H1 (cell line): ENCODE measurements at regions not wholly inside any gene's neighbourhood (a gene's known extent, or its start where the extent isn't known, plus 50 kb on each side); places are given as distances from the start of the nearest gene placed in this dataset.

ENCODE experiments used
- CTCF ChIA-PET: fragments of 300-600 bp; sonication (Branson Sonifier 250); formaldehyde crosslinking; loops from one replicate; lab custom pipeline; 2021; ENCODE audit not compliant: partially characterized antibody; lab: Charles Lee
- POLR2A ChIA-PET: fragments of 300-600 bp; sonication (Branson Sonifier 250); formaldehyde crosslinking; loops from one replicate; lab custom pipeline; 2021; ENCODE audit warnings: inconsistent platforms; ENCODE audit not compliant: partially characterized antibody; lab: Charles Lee
- DNase-seq, 2 experiments: peaks; one replicate each; pipeline versions ENCODE4 v3.0.0 to v3.0.0-alpha.2; 2010 to 2022; ENCODE audit warnings: low spot score in 2 of 2, low read depth in 1 of 2, mixed read lengths in 1 of 2
- FAIRE-seq: peaks from 2 replicates; lab custom pipeline; 2011; peaks lifted over from hg19 to GRCh38; lab: Jason Lieb, UNC
- H2AFZ ChIP-seq: 2 replicates; pipeline ENCODE4 v1.8.1; 2012; ENCODE audit warnings: low read length, inconsistent platforms
- H2AK5ac ChIP-seq: 2 replicates; pipeline ENCODE4 v1.6.1; 2013; ENCODE audit warnings: low read depth, low read length
- H2BK120ac ChIP-seq: replicated peaks from 2 replicates; pipeline ENCODE3; 2013; ENCODE audit warnings: low read depth, low read length, inconsistent platforms
- H2BK12ac ChIP-seq: 2 replicates; pipeline ENCODE4 v1.6.1; 2013; ENCODE audit warnings: low read depth, low read length
- H2BK15ac ChIP-seq: 2 replicates; pipeline ENCODE4 v1.6.1; 2013; ENCODE audit warnings: low read length
- H2BK20ac ChIP-seq: 2 replicates; pipeline ENCODE4 v1.6.1; 2013; ENCODE audit warnings: low read length
- H2BK5ac ChIP-seq: 2 replicates; pipeline ENCODE4 v1.6.1; 2013; ENCODE audit warnings: low read depth, low read length
- H3K14ac ChIP-seq: 2 replicates; pipeline ENCODE4 v1.6.1; 2013; ENCODE audit warnings: inconsistent platforms; ENCODE audit not compliant: insufficient read length
- H3K18ac ChIP-seq: 2 replicates; pipeline ENCODE4 v1.6.1; 2013; ENCODE audit warnings: low read length; ENCODE audit errors: extremely low read depth
- H3K23ac ChIP-seq: 2 replicates; pipeline ENCODE4 v1.6.1; 2013; ENCODE audit warnings: inconsistent platforms; ENCODE audit not compliant: insufficient read length
- H3K23me2 ChIP-seq: 2 replicates; pipeline ENCODE4 v1.6.1; 2013; ENCODE audit warnings: low read depth, low read length
- H3K27ac ChIP-seq: 2 replicates; pipeline ENCODE4 v1.6.1; 2011; ENCODE audit warnings: low read depth, low read length, inconsistent platforms
- H3K27me3 ChIP-seq, 4 experiments: replicated peaks in 1 of 4; 1 replicate in 1 of 4; 2 replicates in 3 of 4; pipeline versions ENCODE4 v1.6.1 to v1.8.1; 2011 to 2013; ENCODE audit warnings: low read length in 3 of 4, mild to moderate bottlenecking in 3 of 4, inconsistent platforms in 2 of 4, mixed read lengths in 2 of 4, moderate library complexity in 1 of 4; ENCODE audit not compliant: control insufficient read depth in 3 of 4, insufficient read depth in 3 of 4; ENCODE audit errors: extremely low read depth in 1 of 4
- H3K36me3 ChIP-seq, 4 experiments: 2 replicates each; pipeline versions ENCODE4 v1.6.1 to v1.8.1; 2011 to 2013; ENCODE audit warnings: mild to moderate bottlenecking in 4 of 4, low read length in 3 of 4, moderate library complexity in 2 of 4, control low read depth in 1 of 4, inconsistent platforms in 1 of 4; ENCODE audit not compliant: insufficient read depth in 4 of 4, control insufficient read depth in 2 of 4
- H3K4ac ChIP-seq: replicated peaks from 2 replicates; pipeline ENCODE3; 2013; ENCODE audit warnings: low read length, low read depth, mixed read lengths, inconsistent platforms; ENCODE audit not compliant: insufficient read length
- H3K4me1 ChIP-seq, 4 experiments: replicated peaks in 1 of 4; 1 replicate in 1 of 4; 2 replicates in 3 of 4; pipeline versions ENCODE4 v1.6.1 to v1.8.1; 2011 to 2013; ENCODE audit warnings: low read length in 3 of 4, inconsistent platforms in 2 of 4, mixed read lengths in 1 of 4; ENCODE audit not compliant: insufficient read depth in 4 of 4, control insufficient read depth in 3 of 4
- H3K4me2 ChIP-seq, 2 experiments: 2 replicates each; pipeline versions ENCODE4 v1.6.1 to v1.8.1; 2011 to 2013; ENCODE audit warnings: low read depth in 2 of 2, low read length in 2 of 2, control low read depth in 1 of 2, inconsistent platforms in 1 of 2, mild to moderate bottlenecking in 1 of 2; ENCODE audit not compliant: insufficient read depth in 1 of 2
- H3K4me3 ChIP-seq, 4 experiments: fragments of 200-600, 300-600 bp in 1 of 4; sonication (generic), shearing (Covaris generic), sonication (Bioruptor Twin) in 1 of 4; 2 replicates each; pipeline versions ENCODE4 v1.5.1 to v1.8.1; 2011 to 2016; ENCODE audit warnings: low read length in 4 of 4, low read depth in 3 of 4, control low read depth in 2 of 4, inconsistent platforms in 2 of 4, mild to moderate bottlenecking in 2 of 4, mixed read lengths in 1 of 4, moderate library complexity in 1 of 4; ENCODE audit not compliant: insufficient read depth in 2 of 4; ENCODE audit errors: extremely low read depth in 1 of 4
- H3K56ac ChIP-seq: replicated peaks from 2 replicates; pipeline ENCODE3; 2013; ENCODE audit warnings: low read depth, mild to moderate bottlenecking, mixed read lengths, low read length, inconsistent platforms; ENCODE audit not compliant: insufficient read length
- H3K79me1 ChIP-seq: 2 replicates; pipeline ENCODE4 v1.6.1; 2013; ENCODE audit warnings: low read depth, low read length, control low read depth
- H3K79me2 ChIP-seq, 2 experiments: 2 replicates each; pipeline versions ENCODE4 v1.6.1 to v1.8.1; 2012 to 2013; ENCODE audit warnings: low read length in 2 of 2, mild to moderate bottlenecking in 2 of 2, inconsistent platforms in 1 of 2; ENCODE audit not compliant: insufficient read depth in 2 of 2, control insufficient read depth in 1 of 2
- H3K9ac ChIP-seq, 4 experiments: replicated peaks in 1 of 4; 1 replicate in 1 of 4; 2 replicates in 3 of 4; pipeline versions ENCODE4 v1.6.1 to v1.8.1; 2011 to 2013; ENCODE audit warnings: low read depth in 3 of 4, low read length in 3 of 4, control low read depth in 2 of 4, mild to moderate bottlenecking in 2 of 4, moderate library complexity in 2 of 4, inconsistent platforms in 1 of 4; ENCODE audit errors: extremely low read depth in 1 of 4
- H3K9me3 ChIP-seq, 2 experiments: 2 replicates each; pipeline versions ENCODE4 v1.6.1 to v1.8.1; 2012 to 2013; ENCODE audit warnings: mild to moderate bottlenecking in 2 of 2, moderate library complexity in 2 of 2, control low read depth in 1 of 2, inconsistent platforms in 1 of 2, low read depth in 1 of 2, low read length in 1 of 2, mixed read lengths in 1 of 2; ENCODE audit not compliant: insufficient read depth in 2 of 2
- H4K20me1 ChIP-seq, 2 experiments: replicated peaks in 1 of 2; 2 replicates each; pipeline versions ENCODE3 to v1.8.1; 2011 to 2013; ENCODE audit warnings: inconsistent platforms in 2 of 2, low read length in 2 of 2, mild to moderate bottlenecking in 1 of 2; ENCODE audit not compliant: insufficient read depth in 2 of 2, control insufficient read depth in 1 of 2
- H4K5ac ChIP-seq: 2 replicates; pipeline ENCODE4 v1.6.1; 2013; ENCODE audit warnings: low read length, low read depth, mixed read lengths, inconsistent platforms; ENCODE audit not compliant: insufficient read length
- H4K8ac ChIP-seq: 2 replicates; pipeline ENCODE4 v1.8.0; 2013; ENCODE audit warnings: mild to moderate bottlenecking, moderate library complexity, low read length, inconsistent platforms; ENCODE audit not compliant: insufficient read depth; ENCODE audit errors: extremely low read depth
- H4K91ac ChIP-seq: replicated peaks from 2 replicates; pipeline ENCODE3; 2013; ENCODE audit warnings: low read length, mixed read lengths, inconsistent platforms; ENCODE audit not compliant: insufficient read length
- CBX8 ChIP-seq: fragments of 300-800, 300-1000 bp; sonication (generic); IDR thresholded peaks from 2 replicates; pipeline ENCODE4 v1.7.1; 2016; ENCODE audit warnings: low read depth, low read length, borderline replicate concordance
- CTBP2 ChIP-seq: IDR thresholded peaks from 2 replicates; pipeline ENCODE4 v1.7.0; 2011; ENCODE audit warnings: borderline replicate concordance, mild to moderate bottlenecking, moderate library complexity, mixed read lengths, low read length; ENCODE audit not compliant: insufficient read depth, insufficient read length
- EGR1 ChIP-seq: IDR thresholded peaks from 2 replicates; pipeline ENCODE4 v1.6.1; 2011; ENCODE audit warnings: low read depth, low read length, borderline replicate concordance
- HDAC2 ChIP-seq, 2 experiments: fragments of 300-600 bp in 1 of 2; sonication (generic) in 1 of 2; IDR thresholded peaks; 2 replicates each; pipeline ENCODE4 v1.6.1; 2011 to 2012; ENCODE audit warnings: low read depth in 2 of 2, low read length in 2 of 2, mild to moderate bottlenecking in 2 of 2, moderate library complexity in 2 of 2, borderline replicate concordance in 1 of 2, inconsistent platforms in 1 of 2
- KDM5A ChIP-seq: fragments of 200-600 bp; IDR thresholded peaks from 2 replicates; pipeline ENCODE4 v1.7.1; 2012; ENCODE audit warnings: mild to moderate bottlenecking, low read length, inconsistent platforms, mixed read lengths
- NRF1 ChIP-seq: IDR thresholded peaks from 2 replicates; pipeline ENCODE4 v1.6.1; 2011; ENCODE audit warnings: mild to moderate bottlenecking, low read depth, low read length, improper control_type of control experiment
- POU5F1 ChIP-seq: IDR thresholded peaks from 2 replicates; pipeline ENCODE4 v1.6.1; 2011; ENCODE audit warnings: low read depth, mild to moderate bottlenecking, low read length, moderate library complexity
- RAD21 ChIP-seq, 2 experiments: IDR thresholded peaks in 1 of 2; conservative IDR thresholded peaks in 1 of 2; 2 replicates each; pipeline ENCODE4 v1.6.1; 2011; ENCODE audit warnings: low read depth in 2 of 2, low read length in 2 of 2, improper control_type of control experiment in 1 of 2, inconsistent platforms in 1 of 2, mild to moderate bottlenecking in 1 of 2, moderate library complexity in 1 of 2
- RXRA ChIP-seq: IDR thresholded peaks from 2 replicates; pipeline ENCODE4 v1.6.1; 2011; ENCODE audit warnings: low read depth, mild to moderate bottlenecking, low read length, moderate library complexity; ENCODE audit not compliant: insufficient read depth
- SP1 ChIP-seq: IDR thresholded peaks from 2 replicates; pipeline ENCODE4 v1.6.1; 2011; ENCODE audit warnings: low read depth, low read length
- SP2 ChIP-seq: IDR thresholded peaks from 2 replicates; pipeline ENCODE4 v1.6.1; 2012; ENCODE audit warnings: mild to moderate bottlenecking, low read length, inconsistent platforms
- TAF7 ChIP-seq: optimal IDR thresholded peaks from 2 replicates; pipeline ENCODE3; 2011; ENCODE audit warnings: low read depth, mild to moderate bottlenecking, inconsistent platforms, low read length, moderate library complexity, borderline replicate concordance
- TBP ChIP-seq: IDR thresholded peaks from 2 replicates; pipeline ENCODE4 v1.6.1; 2011; ENCODE audit warnings: low read depth, low read length, improper control_type of control experiment
- TCF12 ChIP-seq: IDR thresholded peaks from 2 replicates; pipeline ENCODE4 v1.6.1; 2011; ENCODE audit warnings: low read depth, mild to moderate bottlenecking, low read length
- YY1 ChIP-seq: IDR thresholded peaks from 2 replicates; pipeline ENCODE4 v1.6.1; 2011; ENCODE audit warnings: low read depth, mild to moderate bottlenecking, low read length
- ZNF274 ChIP-seq: IDR thresholded peaks from 2 replicates; pipeline ENCODE4 v1.7.0; 2012; ENCODE audit warnings: low read length, borderline replicate concordance; ENCODE audit errors: extremely low read depth
- WGBS, 2 experiments: shearing (Covaris generic) in 1 of 2; methylation state at CpG; one replicate each; pipeline versions ENCODE4 v1.1.6 to v1.1.7; 2013 to 2015; ENCODE audit warnings: low lambda C conversion rate in 2 of 2, mixed read lengths in 2 of 2, inconsistent platforms in 1 of 2, low coverage in 1 of 2, missing lambda C conversion rate in 1 of 2; ENCODE audit not compliant: insufficient replicate concordance in 2 of 2, insufficient coverage in 1 of 2, insufficient read length in 1 of 2; ENCODE audit errors: extremely low coverage in 1 of 2, missing lambda C conversion rate in 1 of 2; 5-methylcytosine and 5-hydroxymethylcytosine counted together

DNA sequence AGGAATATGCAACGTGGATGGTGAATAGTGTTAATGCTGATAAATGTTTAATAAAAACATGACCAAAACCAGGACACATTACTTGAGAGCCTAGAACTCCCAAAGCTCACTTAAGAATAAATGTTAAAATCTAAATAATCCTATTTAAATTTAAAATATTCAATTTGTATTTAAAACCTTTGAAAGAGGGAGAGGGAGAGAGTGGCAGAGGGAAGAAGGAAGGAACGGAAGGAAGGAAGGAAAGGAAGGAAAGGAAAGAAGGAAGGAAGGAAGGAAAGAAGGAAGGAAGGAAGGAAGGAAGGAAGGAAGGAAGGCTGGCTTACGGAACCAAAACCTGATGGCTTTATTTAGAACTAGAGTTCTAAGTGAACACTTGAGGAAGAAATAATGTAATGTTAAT is 324.1 kb upstream of the SYT4 start:
- Histone ChIP-seq H3K27me3 (no peaks in the 10 kb centered on the region), H3K9me3 (peaks cover 0 to 10% of the 10 kb centered on the region in 2 experiments; a peak in 3 of 4 replicates), H2BK15ac (no peak overlapping the region), H3K4me2 (no peak overlapping the region), H2AFZ (no peak overlapping the region), H3K9ac (no peak overlapping the region), H4K5ac (no peak overlapping the region), H4K20me1 (no peaks in the 10 kb centered on the region), H3K4me1 (no peaks in the 10 kb centered on the region), H3K14ac (no peak overlapping the region), H3K56ac (no peak overlapping the region), H3K18ac (no peak overlapping the region), H2BK20ac (no peak overlapping the region), H4K91ac (no peak overlapping the region), H3K36me3 (no peaks in the 10 kb centered on the region), H3K79me2 (no peaks in the 10 kb centered on the region), H3K79me1 (no peaks in the 10 kb centered on the region), H3K27ac (no peak overlapping the region), H2AK5ac (no peak overlapping the region), H2BK120ac (no peak overlapping the region), H3K4ac (no peak overlapping the region), H3K23ac (no peak overlapping the region), H2BK5ac (no peak overlapping the region), H3K23me2 (no peaks in the 10 kb centered on the region), H4K8ac (no peak overlapping the region), H2BK12ac (no peak overlapping the region), H3K4me3 (no peak overlapping the region)
- CTCF ChIA-PET = no interaction called here
- DNase-seq = no peak
- 84% methylated on average over 3 of the region's 3 CpGs; no CpG with 5 or more reads in 1 of the 2 experiments for WGBS, 2 experiments
- no peak for FAIRE-seq
- POLR2A ChIA-PET = no interaction called here
- TF ChIP-seq KDM5A (no peak), YY1 (no peak), TCF12 (no peak), SP2 (no peak), SP1 (no peak), RXRA (no peak), RAD21 (IDR thresholded peaks at IDR 0.05 in 1 of 2, conservative IDR thresholded peaks at IDR 0.05 in 1 of 2; ENCODE audit: low read depth in 2 of 2, low read length in 2 of 2) (no peak), TBP (no peak), ZNF274 (no peak), CTBP2 (no peak), NRF1 (no peak), EGR1 (no peak), TAF7 (no peak), HDAC2 (IDR thresholded peaks at IDR 0.05; ENCODE audit: borderline replicate concordance in 1 of 2, low read depth in 2 of 2, low read length in 2 of 2) (no peak), CBX8 (no peak), POU5F1 (no peak)
